SW 1271 (cell line): ENCODE measurements at regions not wholly inside any gene's neighbourhood (a gene's known extent, or its start where the extent isn't known, plus 50 kb on each side); places are given as distances from the start of the nearest gene placed in this dataset.

Source experiments
- DNase-seq, 2 experiments: peaks; one replicate each; lab custom pipeline; 2025; lab: John Stamatoyannopoulos, UW

DNA sequence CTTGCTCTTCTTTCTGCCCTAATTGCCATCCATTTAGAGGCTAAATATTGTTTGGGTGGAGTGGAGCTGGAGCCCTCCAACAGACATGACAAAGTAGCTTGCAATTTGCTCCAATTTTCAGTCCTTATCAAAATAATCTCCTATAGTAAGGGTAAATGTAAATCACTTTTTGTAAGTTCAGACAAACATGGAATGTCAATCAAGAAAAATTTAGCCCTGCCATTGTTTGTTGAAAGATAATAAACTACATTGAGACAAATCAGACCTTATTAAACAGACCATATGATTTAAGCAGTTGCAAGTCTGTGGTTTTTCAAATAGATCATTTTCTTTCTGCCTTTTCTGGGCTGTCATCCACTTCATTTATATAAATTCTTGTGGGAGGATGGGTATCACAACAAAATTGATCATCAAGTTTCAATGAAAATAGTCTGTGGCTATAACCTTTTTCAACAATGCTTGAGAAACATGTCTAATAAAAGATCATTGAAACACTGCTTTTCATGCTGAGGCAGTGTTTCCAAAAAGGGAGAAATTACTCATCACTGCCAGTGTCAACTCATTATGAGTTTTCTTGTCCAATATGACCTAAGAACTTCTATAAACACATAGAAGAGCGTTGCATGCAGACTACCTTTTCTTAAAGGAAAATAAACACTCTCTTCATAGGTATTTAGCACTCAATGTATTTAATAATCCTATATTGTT lies 1152.0 kb upstream of the B3GALT2 start:
- DNase-seq: no peak

DNA sequence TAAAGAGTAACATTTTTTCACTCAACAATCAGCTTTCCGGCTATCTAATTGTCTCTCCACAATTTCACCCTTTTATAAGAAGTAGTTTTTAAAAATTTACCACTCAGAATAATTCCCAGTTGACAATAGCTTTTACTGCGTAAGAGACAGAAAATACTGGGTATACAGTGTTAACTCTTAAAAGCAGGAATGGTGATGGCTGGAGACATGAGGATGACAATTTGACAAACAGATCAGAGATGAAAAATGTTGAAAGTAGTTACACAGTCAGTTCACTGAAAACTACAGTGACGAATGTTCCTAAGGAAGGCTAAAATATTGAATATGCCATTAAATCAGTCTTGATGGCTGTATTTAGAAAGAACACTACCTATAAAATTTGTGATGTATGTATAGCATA lies 1146.8 kb upstream of the B3GALT2 start:
- DNase-seq: no peak

DNA sequence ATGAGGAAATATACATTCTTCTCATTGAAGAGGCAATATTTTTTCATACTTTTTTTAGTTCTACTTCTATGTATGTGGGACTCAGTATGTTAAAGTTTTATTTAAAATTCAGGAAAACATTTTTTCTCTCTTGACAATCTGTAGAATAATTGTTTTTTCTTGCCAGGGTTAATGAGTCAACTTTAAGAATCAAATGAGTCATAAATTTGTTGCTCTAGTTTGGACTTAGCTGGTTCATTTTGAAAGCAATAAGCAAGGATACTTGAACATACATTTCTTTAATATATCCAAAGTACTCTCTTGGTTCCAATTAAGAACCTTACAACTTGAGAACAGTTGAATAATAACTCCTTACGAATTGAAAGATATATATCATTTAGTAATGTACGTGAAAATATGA lies 1145.3 kb upstream of the B3GALT2 start:
- no peak for DNase-seq

DNA sequence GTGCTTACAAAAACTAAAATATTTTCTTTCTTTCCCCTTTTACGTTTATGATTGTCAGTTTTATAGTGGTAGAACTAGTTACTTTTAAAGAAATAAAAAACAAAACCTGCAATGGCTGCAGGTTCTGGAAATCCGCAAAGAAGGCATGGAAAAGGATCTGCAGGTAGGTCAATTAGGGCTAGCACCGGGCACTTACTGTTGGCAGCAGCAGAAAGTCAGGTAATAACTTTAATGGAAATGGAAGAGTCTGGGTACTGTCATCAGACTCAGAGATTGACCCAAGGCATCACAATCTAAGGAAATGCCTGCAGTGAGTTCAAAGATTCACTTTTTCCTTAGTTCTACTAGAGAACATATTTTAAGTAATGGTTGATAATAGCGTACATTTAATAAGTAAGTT lies 1136.3 kb upstream of the B3GALT2 start:
- no peak for DNase-seq

DNA sequence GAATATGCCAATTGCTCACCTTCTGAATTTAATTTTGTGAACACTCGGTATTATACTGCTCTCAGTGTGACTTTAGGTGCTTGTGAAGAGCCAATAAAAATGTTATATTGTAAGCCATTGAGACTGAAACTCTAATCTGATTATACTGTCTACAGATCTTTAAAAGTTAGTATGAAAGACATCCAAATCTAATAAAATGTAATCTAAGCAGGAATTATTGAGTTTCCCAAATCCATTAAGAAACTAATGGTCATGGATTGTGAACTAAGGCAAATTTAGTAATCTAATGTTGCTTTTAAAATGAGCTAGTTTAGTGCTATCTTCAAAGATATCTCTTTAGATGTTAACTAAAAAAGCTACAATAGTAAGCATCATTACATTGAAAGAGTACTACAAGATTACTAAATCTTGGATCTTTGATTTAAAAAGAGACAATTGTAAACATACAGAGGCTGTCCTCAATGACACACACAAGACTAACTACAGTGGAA lies 1132.4 kb upstream of the B3GALT2 start:
- DNase-seq: no peak

GRCh38 chr1:194309697-194310096 lies 1123.3 kb upstream of the B3GALT2 start:
- no peak for DNase-seq

DNA sequence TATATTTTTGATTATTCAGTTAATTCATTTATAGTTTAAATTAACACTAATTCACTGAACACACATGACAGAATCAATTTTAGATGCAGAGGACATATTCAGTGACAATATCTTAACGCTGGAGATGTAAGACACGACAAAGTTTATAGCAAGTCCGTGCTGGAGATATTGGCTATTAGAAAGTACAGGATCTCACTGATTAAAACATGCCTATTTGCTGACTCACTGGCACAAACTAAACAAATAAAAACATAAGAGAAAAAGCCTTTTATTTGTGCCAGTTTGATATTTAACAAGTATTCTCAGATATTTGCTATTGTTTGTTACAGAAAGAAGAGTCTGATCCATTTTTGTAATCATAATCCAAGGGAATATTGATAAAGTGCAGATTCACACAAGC lies 1122.9 kb upstream of the B3GALT2 start:
- no peak for DNase-seq

- DNase-seq: no peak
Observed at GRCh38 chr1:194300776-194301175, 1114.4 kb upstream of the B3GALT2 start.

DNA sequence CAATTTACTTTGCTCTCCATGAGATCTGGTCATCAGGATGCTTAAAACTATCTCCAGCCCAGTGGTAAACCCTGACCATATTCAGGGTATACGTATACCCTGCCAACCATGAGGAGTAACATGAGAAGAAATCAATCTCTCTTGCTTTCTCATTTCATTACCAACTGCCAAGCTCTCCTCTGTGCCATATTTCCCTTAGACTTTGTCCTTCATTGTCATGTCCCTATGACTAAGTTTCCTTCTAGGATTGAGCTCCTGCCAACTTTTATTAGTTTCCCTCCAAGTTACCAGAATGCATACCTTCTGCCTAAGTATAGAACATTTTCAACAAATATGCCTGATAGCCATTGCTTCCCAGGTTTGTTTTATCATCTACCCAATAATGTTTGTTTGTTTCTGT lies 1113.9 kb upstream of the B3GALT2 start:
- DNase-seq: no peak

DNA sequence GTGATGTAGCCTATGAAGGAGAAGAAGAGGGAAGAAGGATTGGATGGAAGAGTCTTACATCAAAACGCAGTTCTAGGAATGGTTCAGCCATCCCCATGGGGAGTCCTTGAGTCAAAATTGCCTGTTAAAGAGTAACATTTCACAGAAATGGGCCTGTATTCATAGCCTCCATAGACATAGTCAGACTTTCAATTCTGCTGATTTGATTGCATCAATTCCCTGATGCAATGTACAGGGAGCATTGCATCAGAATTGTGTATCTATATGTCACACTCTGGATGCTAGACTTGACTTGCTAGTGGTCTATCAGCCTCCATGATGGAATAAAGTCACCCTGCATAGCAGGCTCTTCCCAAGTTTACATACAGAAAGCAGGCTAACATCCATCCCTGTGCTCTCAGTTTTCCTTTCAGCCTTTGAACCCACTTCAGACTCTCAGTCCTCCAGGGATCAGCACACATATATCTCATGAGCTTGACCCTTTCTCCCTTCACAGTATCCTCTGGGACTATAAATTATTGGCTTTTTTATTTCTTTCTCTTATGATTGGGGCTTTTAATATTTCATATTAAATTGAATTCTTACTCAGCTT lies 1111.7 kb upstream of the B3GALT2 start:
- DNase-seq: no peak

- no peak for DNase-seq
Observed at GRCh38 chr1:194297094-194297493, 1110.7 kb upstream of the B3GALT2 start.

DNA sequence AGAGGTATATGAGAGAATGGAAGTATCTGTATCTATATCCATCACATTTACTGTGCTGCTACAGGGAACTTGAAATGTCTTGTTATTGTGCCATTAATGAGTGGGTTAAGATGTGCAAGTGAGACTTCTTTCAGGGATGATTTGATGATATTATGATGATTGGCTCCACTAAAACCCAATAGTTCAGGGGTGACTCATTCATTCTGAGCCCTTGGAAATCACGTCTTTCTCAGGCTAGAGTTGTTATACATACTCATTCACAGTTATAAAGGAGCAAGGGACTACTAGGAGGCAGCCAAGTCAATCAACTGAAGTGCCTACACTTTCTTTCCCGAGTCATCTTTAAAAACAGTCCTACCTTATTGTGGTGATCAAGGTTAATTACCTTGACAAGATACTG lies 1109.8 kb upstream of the B3GALT2 start:
- DNase-seq: no peak

DNA sequence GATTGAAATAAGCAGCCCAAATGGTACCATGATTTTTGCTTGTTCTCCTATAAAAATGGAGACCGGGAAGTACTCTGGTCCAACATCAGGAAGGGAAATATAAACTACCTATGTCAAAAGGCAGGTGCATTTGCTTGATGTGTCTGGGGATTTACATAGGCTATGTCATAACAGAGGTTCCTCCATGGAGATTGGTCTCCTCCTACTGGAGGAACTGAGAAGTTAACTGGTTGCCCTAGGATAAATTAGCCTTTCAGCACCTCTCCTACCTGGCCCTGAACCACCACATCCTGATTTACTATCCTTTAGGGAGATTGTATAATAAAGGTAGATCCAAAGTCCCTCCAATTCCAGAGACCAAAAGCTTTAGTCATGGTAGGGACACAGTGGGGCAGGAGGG lies 1109.3 kb upstream of the B3GALT2 start:
- DNase-seq: peak in 1 of 2 experiments; percentile 4

- DNase-seq: no peak
Observed at GRCh38 chr1:194293851-194294405, 1107.5 kb upstream of the B3GALT2 start.

- no peak for DNase-seq
Observed at GRCh38 chr1:194292966-194293365, 1106.6 kb upstream of the B3GALT2 start.

DNA sequence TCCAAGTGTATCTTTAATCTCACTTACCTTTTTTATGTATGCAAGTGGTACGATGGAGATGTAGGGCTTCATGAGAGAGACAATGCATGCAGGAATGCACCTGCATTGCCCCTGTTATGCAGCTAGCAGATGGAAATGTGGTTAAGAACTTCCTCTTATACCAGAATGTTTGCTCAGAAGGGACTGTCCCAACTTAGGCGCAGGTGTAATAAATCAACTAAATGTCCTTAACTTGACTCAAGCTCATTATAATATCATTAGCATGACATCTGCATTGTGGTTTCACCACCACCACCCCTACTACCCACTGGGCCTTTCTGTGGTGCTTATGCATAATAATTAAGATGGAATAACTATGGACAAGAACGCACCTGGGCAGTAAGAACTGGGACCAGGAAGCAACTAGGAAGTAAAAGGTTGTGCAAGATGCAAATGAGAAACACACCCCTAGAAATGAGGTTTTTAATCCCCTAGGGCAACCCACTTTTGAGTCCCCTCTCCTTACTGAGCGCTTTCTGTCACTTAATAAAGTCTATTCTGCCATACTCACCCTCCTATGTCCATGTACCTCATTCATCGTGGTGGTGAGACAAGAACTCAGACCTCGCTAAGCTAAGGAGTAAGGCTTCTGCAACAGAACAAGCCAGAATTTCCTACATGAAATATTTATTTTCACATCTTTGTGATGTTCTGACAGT lies 1103.3 kb upstream of the B3GALT2 start:
- DNase-seq: no peak

GRCh38 chr1:194288238-194288637 lies 1101.8 kb upstream of the B3GALT2 start:
- no peak for DNase-seq

DNA sequence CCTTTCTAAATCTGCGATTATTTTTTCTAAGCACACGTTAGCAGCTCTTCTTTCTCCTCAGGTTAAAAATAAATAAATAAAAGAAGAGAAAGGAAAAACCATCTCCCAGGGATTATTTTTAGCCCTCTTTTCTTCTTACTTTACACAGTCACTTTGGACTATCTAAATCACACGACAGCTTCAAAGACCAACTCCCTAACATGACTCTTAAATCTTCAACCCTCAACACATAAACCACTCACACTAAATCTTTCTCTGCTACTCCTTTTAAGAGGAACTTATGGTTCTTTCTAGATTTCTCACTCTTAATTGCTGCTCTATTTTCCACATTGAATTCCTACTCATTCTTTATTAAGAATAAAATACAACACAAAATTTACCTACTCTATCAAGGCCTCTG lies 1095.0 kb upstream of the B3GALT2 start:
- DNase-seq: no peak

DNA sequence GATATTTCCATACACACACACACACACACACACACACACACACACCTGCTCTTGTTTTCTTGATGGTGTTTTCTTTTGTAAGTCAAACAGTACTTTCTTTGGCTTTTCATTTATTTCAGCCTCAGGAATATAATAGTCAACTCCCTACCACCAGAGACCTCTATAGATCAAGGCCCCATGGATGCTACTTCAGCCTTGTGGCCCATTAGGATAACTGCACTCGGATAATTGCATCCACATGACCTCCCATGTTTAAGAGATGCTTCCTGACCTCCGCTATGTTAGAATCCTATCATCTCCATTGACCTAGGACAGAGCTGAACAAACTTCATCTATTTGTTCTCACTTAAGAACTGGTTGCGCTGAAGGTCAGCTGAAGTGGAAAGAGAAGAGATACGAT lies 1094.0 kb upstream of the B3GALT2 start:
- no peak for DNase-seq

DNA sequence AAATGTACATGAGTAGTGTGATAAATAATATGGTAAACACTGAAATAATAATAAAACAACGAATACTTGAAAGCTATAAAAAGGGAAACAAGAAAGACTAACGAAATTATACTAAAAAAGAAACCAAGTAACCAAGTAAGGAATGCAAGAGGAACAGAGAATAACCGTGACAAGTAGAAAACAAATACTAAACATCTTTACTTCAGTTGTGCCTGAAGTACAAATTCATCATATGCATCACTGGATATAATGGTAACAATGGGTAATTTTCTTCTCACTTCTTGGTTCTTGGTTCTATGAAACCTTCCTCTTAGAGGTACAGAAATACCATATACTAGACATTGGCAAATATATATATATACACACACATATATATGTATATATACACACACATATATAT lies 1093.6 kb upstream of the B3GALT2 start:
- DNase-seq: no peak

DNA sequence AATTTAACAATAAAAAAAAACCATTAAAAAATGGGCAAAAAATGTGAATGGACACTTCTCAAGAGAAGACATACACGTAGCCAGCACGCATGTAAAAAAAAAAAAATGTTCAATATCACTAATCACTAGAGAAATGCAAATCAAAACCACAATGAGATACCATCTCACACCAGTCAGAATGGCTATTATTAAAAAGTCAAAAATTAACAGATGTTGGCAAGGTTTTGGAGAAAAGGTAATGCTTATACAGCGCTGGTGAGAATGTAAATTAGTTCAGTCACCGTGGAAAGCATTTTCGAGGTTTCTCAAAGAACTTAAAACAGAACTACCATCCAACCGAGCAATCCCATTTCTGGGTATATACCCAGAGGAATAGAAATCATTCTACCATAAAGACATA lies 1091.5 kb upstream of the B3GALT2 start:
- DNase-seq: no peak

DNA sequence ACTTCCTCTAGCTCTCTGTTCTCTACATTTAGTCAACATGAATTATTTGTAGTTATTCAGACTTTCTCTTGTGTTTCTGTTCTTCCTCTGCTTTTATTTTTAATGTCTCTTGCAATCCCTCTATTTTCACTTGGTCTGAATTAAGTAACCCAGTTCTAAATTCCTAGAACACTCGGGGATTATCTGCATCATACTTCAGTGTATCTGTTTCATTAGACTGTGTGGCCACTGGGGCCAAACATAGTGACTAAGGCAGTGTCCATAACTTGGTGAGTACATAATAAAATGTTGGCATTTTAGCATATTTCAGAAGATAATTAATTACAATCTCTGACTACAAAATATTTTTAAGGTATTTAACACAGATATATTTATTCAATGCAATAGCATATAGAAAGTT lies 1087.2 kb upstream of the B3GALT2 start:
- no peak for DNase-seq

DNA sequence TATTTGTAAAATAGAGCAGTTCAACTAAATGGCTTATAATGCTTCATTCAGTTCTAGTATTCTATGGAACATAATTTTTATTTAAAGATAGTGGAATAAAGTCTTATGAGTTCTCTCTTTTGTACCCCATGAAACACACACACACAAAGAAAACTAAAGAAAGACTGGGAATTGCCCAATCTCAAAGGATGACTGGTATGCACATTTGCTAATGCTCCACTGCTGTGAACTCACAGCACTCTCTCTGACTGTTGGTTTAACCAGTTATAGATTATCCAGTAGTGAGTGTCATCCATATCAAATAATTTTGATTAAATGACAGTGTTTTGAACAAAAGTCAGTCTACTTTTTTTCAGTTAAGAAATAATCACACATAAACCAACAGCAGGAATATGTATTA lies 1082.4 kb upstream of the B3GALT2 start:
- DNase-seq: no peak
